GM19438 (cell line): ENCODE measurements at regions not wholly inside any gene's neighbourhood (a gene's known extent, or its start where the extent isn't known, plus 50 kb on each side); places are given as distances from the start of the nearest gene placed in this dataset.
A peak's percentile ranks its signal among the peaks of the same experiment; 100 is the strongest.
"Not testable (repeated sequence)": the region's sequence is repeated elsewhere in the genome, so short reads cannot be mapped to it uniquely, and the experiment has no call there.

Source experiments
- ATAC-seq: cut with Tn5 transposase; IDR thresholded peaks from one replicate; pipeline ENCODE4 v1.9.1; 2021; ENCODE audit warnings: low read depth; ENCODE audit not compliant: unreplicated experiment

- not testable (repeated sequence) for ATAC-seq
Measured at GRCh38 chr1:144516172-144516571, 54.7 kb upstream of the NBPF15 start.

DNA sequence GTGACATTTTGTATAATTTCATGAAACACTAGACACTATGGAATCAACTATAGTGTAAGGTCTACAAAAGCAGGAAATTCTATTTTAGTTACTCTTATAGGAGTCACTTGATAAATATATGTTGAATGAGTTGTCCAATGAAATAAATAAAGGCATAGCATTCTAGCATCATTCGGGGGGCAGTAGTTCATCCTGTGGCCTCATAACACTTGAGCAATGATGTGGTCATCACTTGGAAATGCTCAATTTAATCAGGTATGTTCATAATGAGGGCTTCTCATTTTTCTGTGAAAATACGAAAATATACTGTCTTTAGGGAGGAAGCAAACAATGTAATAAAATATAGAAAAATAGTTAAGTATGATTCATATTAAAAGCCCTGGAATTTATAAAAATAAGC lies 55.4 kb upstream of the NBPF15 start:
- ATAC-seq = not testable (repeated sequence)

DNA sequence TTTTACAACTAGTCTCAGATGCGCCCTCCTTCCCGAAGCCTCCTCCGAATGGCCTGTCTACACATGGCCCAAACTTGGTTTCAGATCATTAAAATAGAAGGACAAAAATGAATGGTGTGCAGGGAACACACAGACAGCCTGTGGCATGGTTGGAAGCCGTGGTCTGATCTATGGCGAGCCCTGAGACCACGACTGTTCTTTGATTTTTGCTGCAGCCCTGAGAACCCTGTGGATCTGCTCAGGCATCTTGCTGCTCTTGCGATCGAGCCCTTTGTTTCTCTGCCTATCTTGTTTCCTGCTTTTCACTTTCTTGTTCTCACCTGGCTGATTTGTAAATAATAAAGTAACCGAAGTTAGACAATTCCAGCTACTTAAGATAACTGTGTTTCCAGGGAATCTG lies 57.0 kb upstream of the NBPF15 start:
- not testable (repeated sequence) for ATAC-seq

- not testable (repeated sequence) for ATAC-seq
Measured at GRCh38 chr1:144519528-144520189, 58.2 kb upstream of the NBPF15 start.

DNA sequence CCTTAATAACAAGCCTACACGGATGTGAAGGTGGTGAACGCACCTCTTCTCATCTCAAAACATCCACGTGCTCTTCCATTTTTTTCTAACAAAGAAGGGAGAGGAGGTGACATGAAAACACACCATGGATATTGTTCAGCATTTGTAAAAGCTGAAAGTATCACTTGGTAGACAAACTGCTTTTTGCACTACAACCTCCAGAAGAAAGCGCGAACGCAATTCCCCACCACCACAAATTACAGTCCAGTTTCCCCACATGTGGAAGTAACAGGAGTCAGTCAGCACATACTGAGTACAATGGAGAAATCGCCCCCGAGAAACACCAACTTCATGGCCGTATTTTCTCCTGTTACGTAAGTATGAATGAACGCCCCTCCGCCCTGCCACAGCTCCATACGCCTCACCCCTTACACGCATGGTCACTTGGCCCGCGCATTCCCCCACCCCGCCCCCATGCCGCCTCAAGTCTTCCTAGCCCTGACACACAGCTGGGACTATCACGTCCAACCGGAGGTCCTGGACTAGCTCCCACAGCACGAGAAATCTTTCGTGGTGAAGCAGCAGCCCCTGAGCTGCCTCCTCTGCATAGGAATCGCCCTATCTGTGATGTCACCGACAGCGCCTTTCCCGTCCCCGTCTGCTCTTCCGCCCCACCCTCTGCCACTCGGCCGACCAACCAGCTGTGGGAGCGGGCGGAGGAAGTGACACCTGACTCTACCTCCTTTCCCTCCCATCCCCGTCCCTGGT lies 62.4 kb upstream of the NBPF15 start:
- ATAC-seq = peak; percentile 91

- not testable (repeated sequence) for ATAC-seq
Measured at GRCh38 chr1:144532156-144532607, 60.5 kb upstream of the PPIAL4F start.

- ATAC-seq = not testable (repeated sequence)
Measured at GRCh38 chr1:144533480-144533879, 59.2 kb upstream of the PPIAL4F start.

- ATAC-seq = not testable (repeated sequence)
Measured at GRCh38 chr1:144534286-144534685, 58.4 kb upstream of the PPIAL4F start.

DNA sequence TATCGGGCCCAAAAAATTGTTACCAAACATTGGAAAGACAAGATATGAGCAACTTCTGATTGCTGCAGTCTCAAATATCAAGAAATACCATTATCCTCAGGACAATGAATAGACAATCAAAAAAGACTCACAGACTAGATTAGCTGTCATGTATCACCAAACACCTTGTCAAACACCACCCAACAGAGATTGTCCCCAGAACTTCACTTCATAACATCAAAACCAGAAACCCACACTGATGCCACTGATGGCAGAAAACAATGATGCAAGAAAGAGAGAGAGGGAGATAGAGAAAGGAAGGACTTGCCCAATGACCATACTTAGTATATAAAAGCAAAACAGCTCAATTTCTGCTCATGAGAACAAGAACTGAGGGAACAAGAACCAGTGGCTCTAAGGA lies 56.0 kb upstream of the PPIAL4F start:
- not testable (repeated sequence) for ATAC-seq

GRCh38 chr1:144537234-144537633 lies 55.5 kb upstream of the PPIAL4F start:
- ATAC-seq = not testable (repeated sequence)

- ATAC-seq = not testable (repeated sequence)
Measured at GRCh38 chr1:144538736-144539135, 54.0 kb upstream of the PPIAL4F start.

- not testable (repeated sequence) for ATAC-seq
Measured at GRCh38 chr1:144539191-144539960, 53.3 kb upstream of the PPIAL4F start.
